Activated CD4-positive, alpha-beta T cell treated with anti-CD3 and anti-CD28 coated beads, Interleukin-2, amount 50 U/mL, for 4 hours (primary cell): ENCODE measurements at regions not wholly inside any gene's neighbourhood (a gene's known extent, or its start where the extent isn't known, plus 50 kb on each side); places are given as distances from the start of the nearest gene placed in this dataset.
"Not testable (repeated sequence)": the region's sequence is repeated elsewhere in the genome, so short reads cannot be mapped to it uniquely, and the experiment has no call there.

Experiments
- DNase-seq, 2 experiments: peaks; one replicate each; pipeline ENCODE4 v3.0.0-alpha.2; 2020

- DNase-seq = not testable (repeated sequence)
Observed at GRCh38 chr10:46645110-46645509, 66.2 kb downstream of the SYT15 start.

DNA sequence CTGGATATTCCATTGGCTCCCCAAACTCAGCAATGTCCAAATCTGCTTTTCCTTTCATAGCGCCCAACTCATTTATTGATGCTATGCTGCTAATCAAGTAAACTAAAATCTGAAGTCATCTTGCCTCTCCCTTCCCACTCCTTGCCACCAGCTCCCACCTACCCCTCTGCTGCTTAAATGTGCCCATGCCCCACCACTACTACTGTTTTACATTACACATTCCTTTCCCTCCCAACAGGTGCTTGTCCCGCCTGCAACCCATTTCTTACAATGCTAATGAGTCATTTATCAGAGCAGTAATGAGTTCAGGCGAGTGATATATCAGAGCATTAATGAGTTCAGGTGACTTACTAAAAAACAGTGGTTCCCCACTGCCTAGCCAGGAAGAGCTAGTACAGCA lies 67.2 kb downstream of the SYT15 start:
- not testable (repeated sequence) for DNase-seq

DNA sequence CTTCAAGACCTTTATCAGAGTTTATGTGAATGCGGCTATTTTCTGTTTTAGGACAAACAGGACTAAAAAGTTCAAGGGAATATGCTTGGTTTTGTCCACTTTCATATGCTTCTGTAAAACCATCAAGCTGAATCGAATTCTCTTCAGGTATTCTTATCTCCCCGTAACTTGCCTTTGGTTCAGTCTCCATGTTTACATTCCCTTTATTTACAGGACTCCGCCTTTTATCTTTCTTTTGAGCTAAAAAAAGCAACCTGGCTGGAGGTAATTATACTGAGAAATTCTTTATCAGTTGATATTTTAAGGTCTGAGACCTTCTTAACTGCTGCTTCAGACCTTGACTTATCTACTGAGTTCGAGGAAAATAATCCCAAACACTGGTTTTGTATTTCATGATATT lies 72.0 kb downstream of the SYT15 start:
- not testable (repeated sequence) for DNase-seq

DNA sequence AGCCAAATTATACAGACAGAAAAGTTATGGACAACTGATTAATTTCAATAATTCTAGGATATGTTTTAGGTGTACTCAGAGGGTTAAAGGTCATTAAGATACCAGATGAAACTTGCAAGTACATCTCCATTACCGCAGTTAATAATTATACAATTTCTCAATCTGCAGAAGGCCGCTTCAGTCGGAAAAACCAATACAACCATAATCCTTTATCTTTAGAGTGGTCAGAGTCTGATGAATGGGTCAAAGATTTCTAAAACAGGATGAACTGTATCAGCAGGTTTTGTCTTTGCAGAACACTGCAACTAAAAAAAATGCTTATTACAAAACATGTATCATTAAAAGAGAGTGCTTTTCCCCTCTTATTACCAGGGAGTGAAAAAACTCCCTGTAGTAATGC lies 78.5 kb downstream of the SYT15 start:
- not testable (repeated sequence) for DNase-seq

DNA sequence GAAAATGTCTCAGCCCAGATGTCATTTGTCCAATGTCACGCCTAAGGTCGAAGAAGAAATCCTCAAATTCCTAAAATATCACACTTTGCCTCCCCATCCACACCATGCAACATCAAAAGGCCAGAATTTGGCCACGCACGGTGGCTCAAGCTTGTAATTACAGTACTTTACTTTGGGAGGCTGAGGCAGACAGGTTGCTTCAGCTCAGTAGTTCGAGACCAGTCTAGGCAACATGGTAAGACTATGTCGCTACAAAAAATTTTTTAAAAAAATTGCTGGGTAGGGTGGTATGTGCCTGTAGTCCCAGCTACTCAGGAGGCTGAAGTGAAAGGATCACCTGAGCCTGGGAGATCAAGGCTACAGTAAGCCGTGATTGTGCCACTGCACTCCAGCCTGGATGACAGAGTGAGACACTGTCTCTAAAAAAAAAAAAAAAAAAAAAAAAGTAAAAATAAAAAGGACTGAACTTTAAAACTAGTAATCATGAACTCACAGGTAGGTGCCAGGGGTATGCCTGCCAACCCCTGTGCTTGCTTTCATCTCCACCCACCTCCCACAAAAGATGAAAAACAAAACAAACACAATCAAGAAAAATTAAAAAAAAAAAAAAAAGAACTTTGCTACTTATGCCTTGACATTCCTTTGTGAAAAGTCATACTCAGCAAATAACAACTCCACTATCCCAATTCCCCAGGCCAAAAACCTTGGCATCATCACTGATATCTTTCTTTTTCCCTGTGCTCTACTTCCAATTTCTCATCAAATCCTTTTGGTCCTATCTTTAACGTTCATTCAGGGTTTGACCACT lies 81.3 kb downstream of the SYT15 start:
- not testable (repeated sequence) for DNase-seq

DNA sequence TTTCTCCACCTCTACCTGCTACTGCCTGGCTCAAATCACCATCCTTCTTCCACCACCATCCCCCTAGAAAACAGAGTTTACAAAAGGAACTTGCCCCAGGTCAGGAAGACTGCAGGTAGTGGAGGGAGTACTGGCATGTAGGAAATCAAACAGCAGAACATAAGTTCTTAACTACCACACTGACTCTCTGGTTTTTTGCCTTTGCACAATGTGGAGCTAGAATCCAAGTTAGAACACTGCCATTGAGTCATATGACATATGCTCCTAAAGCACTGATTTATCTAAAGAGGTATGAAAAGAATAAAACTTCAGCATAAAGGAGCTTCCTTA lies 81.9 kb downstream of the SYT15 start:
- not testable (repeated sequence) for DNase-seq

DNA sequence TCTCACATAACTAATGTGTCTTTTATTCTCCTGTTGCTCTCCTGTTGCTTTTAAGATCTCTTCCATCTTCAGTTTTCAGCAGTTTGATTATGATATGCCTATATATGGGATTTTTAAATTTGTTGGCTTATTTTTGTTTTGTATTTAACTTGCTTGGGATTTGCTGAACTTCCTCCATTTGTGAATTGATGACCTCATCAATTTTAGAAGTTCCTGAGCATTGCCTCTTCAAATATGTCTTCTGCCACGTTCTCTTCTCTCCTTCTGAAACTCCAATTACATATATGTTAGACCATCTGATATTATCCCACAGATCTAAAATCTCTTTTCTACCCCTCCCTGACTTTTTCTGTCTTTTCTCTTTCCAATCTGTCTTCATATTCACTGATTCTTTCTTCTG lies 86.6 kb downstream of the SYT15 start:
- not testable (repeated sequence) for DNase-seq

DNA sequence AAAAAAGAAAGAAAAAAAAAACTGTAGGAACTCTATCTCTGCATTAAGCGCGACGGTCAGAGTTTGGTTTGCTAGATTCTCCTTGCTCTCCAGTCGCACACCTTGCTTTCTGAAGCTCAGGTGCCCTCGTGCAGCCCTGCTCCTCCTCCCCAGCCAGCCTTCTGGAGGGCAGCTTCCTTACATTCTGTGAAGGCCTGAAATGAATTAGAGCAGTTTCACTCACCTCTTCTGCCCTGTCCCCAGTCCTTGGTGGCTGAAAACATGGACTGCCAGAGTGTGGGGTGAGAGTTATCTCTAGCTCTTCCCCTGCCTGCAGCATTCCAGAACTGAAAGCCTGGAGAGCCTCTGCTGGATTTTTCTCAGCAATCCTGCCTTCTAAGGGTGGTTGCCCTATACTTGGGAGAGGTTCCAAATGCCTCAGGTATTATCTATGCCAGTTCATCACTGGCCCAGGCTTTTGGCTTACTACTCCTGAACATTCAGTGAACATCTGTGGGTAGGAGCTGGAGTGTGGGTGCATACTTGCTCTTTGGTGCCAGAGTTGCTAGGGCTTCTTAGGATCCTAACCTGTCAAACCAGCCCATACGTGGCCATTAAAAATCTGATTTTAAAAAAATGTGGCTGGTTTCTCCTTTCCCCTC lies 89.5 kb downstream of the SYT15 start:
- not testable (repeated sequence) for DNase-seq

- DNase-seq = not testable (repeated sequence)
Observed at GRCh38 chr10:46677836-46678435, 99.0 kb downstream of the SYT15 start.

- DNase-seq = not testable (repeated sequence)
Observed at GRCh38 chr10:46691397-46691796, 112.5 kb downstream of the SYT15 start.

DNA sequence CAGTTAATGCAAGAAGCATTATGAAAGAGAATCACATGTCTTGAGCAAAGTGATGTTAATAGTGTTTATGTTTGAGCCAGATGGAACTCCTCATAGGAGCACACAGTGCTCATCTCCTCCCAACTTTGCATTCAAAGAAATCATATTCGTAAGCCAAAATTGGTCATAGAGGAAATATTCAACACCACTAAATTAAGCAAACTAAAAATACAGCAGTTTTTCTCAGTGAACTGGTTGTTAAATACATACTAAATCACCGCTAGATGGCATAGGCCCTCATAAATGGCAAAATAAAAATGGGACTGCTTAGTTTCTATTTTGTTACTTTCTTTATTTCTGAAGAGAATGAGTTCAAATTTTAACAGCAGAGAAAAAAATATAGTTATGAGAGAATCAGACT lies 114.3 kb downstream of the SYT15 start:
- not testable (repeated sequence) for DNase-seq

DNA sequence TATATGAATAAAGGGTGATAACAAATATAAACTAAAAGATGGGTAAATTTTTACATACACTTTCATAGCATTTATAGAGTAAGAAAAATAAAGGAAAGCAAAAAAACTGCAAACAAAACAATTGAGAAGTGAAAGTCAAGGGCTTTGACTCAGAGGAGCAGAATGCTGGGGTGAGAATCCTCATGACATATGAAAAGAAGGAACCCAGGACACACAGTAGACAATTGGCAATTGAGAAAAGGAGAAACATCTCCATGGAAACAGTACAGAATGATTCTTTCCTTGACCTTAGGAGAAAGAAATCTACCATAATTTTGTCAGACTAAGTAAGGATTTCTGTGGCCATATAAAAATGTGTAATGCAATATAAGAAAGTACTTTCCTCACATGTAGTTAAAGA lies 138.3 kb downstream of the SYT15 start:
- not testable (repeated sequence) for DNase-seq

DNA sequence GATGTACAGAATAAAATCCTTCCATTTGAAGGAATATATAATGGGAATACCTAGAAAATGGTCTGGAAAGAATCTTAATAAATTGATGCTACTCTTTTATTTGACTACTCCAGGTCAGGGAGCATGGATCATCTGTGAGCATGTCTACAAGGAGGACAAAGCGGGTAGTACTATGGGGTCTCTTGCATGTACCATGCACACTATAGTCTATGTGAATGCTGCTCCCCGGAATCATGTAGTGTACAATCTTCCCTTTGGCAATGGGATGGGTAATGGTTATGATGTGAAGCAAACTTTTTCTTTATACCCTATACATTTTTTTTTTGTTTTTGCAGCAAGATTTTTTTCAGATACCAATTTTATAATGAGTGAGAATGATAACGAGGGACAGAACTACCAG lies 139.1 kb downstream of the SYT15 start:
- not testable (repeated sequence) for DNase-seq

DNA sequence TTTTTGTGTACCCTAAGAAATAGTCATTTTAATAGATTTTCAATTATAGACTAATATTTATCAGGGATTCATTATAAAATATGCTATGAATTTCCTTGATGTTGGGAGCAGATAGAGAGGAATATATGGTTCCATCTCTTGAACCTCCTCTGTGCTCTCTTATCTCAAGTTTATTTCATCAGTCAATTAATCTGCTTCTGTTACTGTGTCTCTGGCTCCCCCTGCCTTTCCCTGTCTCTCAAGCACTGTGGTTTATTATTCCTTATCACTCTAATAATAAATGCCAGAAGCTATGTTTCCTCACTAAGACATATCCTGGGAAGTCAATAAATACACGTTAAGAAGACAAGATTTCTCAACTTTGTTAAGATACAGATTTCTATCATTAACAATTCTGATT lies 141.5 kb downstream of the SYT15 start:
- DNase-seq = not testable (repeated sequence)

GRCh38 chr10:46720811-46721518 lies 142.0 kb downstream of the SYT15 start:
- not testable (repeated sequence) for DNase-seq

- DNase-seq = not testable (repeated sequence)
Observed at GRCh38 chr10:46724258-46724657, 145.3 kb downstream of the SYT15 start.

GRCh38 chr10:46728359-46728758 lies 149.4 kb downstream of the SYT15 start:
- DNase-seq = not testable (repeated sequence)

DNA sequence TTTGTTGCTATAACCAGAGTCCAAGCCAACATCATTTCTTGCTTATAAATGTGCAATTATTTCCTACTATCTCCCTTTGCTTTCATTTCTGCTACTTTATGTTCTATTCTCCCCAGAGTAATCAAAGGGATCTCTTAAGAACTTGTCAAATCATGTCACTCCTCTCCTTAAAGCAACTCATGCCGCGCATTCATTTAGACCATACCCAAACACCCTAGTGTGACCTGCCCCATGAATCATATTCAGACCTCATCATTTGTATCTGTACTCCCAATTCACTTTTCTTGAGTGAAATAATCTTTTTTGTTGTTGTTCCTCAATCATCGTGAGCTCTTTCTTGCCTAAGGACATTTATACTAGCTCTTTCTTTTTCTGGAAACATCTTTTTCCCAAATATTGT lies 151.8 kb downstream of the SYT15 start:
- not testable (repeated sequence) for DNase-seq

DNA sequence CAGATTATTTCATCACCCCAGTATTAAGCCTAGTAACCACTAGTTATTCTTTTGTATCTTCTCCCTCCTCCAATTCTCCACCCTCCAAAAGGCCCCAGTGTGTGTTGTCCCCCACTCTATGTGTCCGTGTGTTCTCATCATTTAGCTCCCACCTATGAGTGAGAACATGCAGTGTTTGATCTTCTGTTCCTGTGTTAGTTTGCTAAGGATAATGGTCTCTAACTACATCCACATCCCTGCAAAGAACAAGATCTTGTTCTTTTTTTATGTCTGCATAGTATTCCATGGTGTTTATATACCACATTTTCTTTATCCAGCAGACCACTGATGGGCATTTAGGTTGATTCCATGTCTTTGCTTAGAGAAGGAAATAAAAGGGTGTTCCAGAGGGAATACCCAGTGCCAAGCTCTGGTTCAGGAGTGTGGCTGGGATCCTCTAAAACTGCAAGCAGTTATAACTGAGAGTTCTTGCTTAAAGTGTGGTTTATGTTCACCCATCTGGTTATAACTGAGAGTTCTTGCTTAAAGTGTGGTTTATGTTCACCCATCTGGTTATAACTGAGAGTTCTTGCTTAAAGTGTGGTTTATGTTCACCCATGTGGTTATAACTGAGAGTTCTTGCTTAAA lies 154.8 kb downstream of the SYT15 start:
- not testable (repeated sequence) for DNase-seq

DNA sequence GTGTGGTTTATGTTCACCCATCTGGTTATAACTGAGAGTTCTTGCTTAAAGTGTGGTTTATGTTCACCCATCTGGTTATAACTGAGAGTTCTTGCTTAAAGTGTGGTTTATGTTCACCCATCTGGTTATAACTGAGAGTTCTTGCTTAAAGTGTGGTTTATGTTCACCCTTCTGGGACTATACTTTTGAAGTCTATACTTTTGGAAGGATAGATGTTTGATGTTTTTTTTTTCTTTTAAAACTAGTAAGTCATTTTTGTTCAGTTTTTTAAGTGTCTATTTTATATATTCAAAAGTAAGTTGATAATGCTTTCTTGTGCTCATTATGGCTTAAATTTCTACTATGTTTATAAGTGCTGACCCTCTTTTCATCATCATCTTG lies 155.3 kb downstream of the SYT15 start:
- DNase-seq = not testable (repeated sequence)

GRCh38 chr10:46739919-46740318 lies 161.0 kb downstream of the SYT15 start:
- DNase-seq = not testable (repeated sequence)

DNA sequence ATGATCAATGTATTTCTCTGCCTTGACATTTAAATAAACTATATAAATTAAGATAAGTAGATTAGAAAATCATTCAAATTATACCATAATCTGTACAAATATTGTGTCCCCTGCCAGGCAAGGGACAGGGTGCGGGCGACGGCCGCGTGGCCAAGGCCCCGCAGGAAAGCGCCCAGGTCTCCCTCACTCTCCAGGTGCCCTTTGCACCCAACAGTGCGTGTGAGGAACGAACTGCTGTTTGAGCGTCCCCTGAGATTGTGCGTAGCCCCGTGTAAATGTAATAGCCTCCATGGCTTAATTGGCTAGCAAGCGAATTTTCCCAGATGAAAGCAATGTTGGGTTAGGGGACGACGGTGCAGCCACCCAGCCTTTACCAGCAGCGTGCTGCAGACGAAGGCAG lies 161.4 kb downstream of the SYT15 start:
- DNase-seq = not testable (repeated sequence)

GRCh38 chr10:46749003-46749402 lies 162.2 kb upstream of the PTPN20 start:
- not testable (repeated sequence) for DNase-seq
